SK-N-SH (cell line): ENCODE measurements at regions not wholly inside any gene's neighbourhood (a gene's known extent, or its start where the extent isn't known, plus 50 kb on each side); places are given as distances from the start of the nearest gene placed in this dataset.

Experiments
- CTCF ChIA-PET: fragments of 300-600, 350-600 bp; formaldehyde crosslinking; extraction: SDS; loops from one replicate; lab custom pipeline; 2021; lab: Yijun Ruan, JAX
- POLR2A ChIA-PET: fragments of 350-600 bp; sonication (Branson Sonifier 250); formaldehyde crosslinking; extraction: SDS; loops from one replicate; lab custom pipeline; 2020; ENCODE audit warnings: antibody characterized with exemption, inconsistent platforms; lab: Yijun Ruan, JAX
- DNase-seq: peaks from one replicate; pipeline ENCODE4 v3.0.0; 2012
- H2AFZ ChIP-seq: fragments of 200-600 bp; sonication (generic); 2 replicates; pipeline ENCODE4 v1.8.1; 2016; ENCODE audit warnings: antibody characterized with exemption, mild to moderate bottlenecking, low read depth
- H3F3A ChIP-seq: fragments of 200-600 bp; sonication (generic); replicated peaks from 2 replicates; pipeline ENCODE3; 2016; ENCODE audit warnings: antibody characterized with exemption, mild to moderate bottlenecking; ENCODE audit not compliant: insufficient read depth
- H3K27ac ChIP-seq, 2 experiments: fragments of 200-500 bp in 1 of 2; fragments of 200-600 bp in 1 of 2; sonication (Bioruptor generic) in 1 of 2; sonication (generic), shearing (Covaris generic) in 1 of 2; 2 replicates each; pipeline versions ENCODE4 v1.5.1 to v1.6.1; 2014 to 2016; ENCODE audit warnings: low read depth in 2 of 2, inconsistent platforms in 1 of 2, low read length in 1 of 2, mild to moderate bottlenecking in 1 of 2, mixed read lengths in 1 of 2
- H3K27me3 ChIP-seq: fragments of 200-600 bp; sonication (generic), shearing (Covaris generic); 2 replicates; pipeline ENCODE4 v1.6.1; 2016; ENCODE audit warnings: mixed run types; ENCODE audit not compliant: insufficient read depth
- H3K36me3 ChIP-seq, 2 experiments: fragments of 200-500 bp in 1 of 2; fragments of 200-600 bp in 1 of 2; sonication (Bioruptor generic) in 1 of 2; sonication (generic) in 1 of 2; replicated peaks in 1 of 2; 2 replicates each; pipeline versions ENCODE3 to v1.5.1; 2014 to 2016; ENCODE audit warnings: low read length in 1 of 2, mild to moderate bottlenecking in 1 of 2; ENCODE audit not compliant: insufficient read depth in 2 of 2, control insufficient read depth in 1 of 2
- H3K4me1 ChIP-seq, 2 experiments: fragments of 200-500 bp in 1 of 2; fragments of 200-600 bp in 1 of 2; sonication (Bioruptor generic) in 1 of 2; sonication (generic), shearing (Covaris generic) in 1 of 2; 2 replicates each; pipeline versions ENCODE4 v1.5.1 to v1.6.1; 2014 to 2016; ENCODE audit warnings: low read depth in 1 of 2, low read length in 1 of 2, mixed run types in 1 of 2; ENCODE audit not compliant: insufficient read depth in 2 of 2, control insufficient read depth in 1 of 2
- H3K4me2 ChIP-seq: fragments of 200-600 bp; sonication (generic), shearing (Covaris generic); 2 replicates; pipeline ENCODE4 v1.6.1; 2017; ENCODE audit warnings: mixed run types
- H3K4me3 ChIP-seq, 2 experiments: fragments of 200-500 bp in 1 of 2; fragments of 200-600 bp in 1 of 2; sonication (Bioruptor generic) in 1 of 2; sonication (generic), shearing (Covaris generic) in 1 of 2; 2 replicates each; pipeline versions ENCODE4 v1.5.1 to v1.8.1; 2014 to 2016; ENCODE audit warnings: low read depth in 2 of 2, inconsistent platforms in 1 of 2, low read length in 1 of 2, mild to moderate bottlenecking in 1 of 2, mixed read lengths in 1 of 2, moderate library complexity in 1 of 2
- H3K79me2 ChIP-seq: fragments of 200-600 bp; sonication (generic); 2 replicates; pipeline ENCODE4 v1.8.1; 2017; ENCODE audit warnings: mild to moderate bottlenecking; ENCODE audit not compliant: insufficient read depth
- H3K9ac ChIP-seq: fragments of 200-600 bp; sonication (generic); 2 replicates; pipeline ENCODE4 v1.6.1; 2017; ENCODE audit warnings: mixed run types
- H3K9me2 ChIP-seq: fragments of 200-600 bp; sonication (generic); 2 replicates; pipeline ENCODE4 v1.6.1; 2017; ENCODE audit warnings: mixed run types
- H3K9me3 ChIP-seq: fragments of 200-600 bp; sonication (generic); 2 replicates; pipeline ENCODE4 v1.6.1; 2017; ENCODE audit warnings: mixed run types, mild to moderate bottlenecking, moderate library complexity
- H4K20me1 ChIP-seq: fragments of 200-600 bp; sonication (generic); 2 replicates; pipeline ENCODE4 v1.6.1; 2017; ENCODE audit warnings: mild to moderate bottlenecking, mixed run types; ENCODE audit not compliant: insufficient read depth
- ELF1 ChIP-seq: IDR thresholded peaks from 2 replicates; pipeline ENCODE4 v1.4.0; 2012
- EZH2phosphoT487 ChIP-seq: fragments of 200-600 bp; sonication (generic); IDR thresholded peaks from 2 replicates; pipeline ENCODE4 v1.6.1; 2017; ENCODE audit warnings: low read depth, mixed run types, mild to moderate bottlenecking, antibody characterized with exemption, moderate library complexity, borderline replicate concordance
- FOSL2 ChIP-seq: IDR thresholded peaks from 2 replicates; pipeline ENCODE4 v1.4.0; 2012; ENCODE audit warnings: low read depth, mild to moderate bottlenecking, moderate library complexity, borderline replicate concordance
- FOXJ3 ChIP-seq: sonication (generic); formaldehyde crosslinking; IDR thresholded peaks from 2 replicates; pipeline ENCODE4 v1.5.1; 2020; ENCODE audit warnings: mild to moderate bottlenecking, missing genetic modification reagents
- FOXM1 ChIP-seq: IDR thresholded peaks from 2 replicates; pipeline ENCODE4 v1.4.0; 2012; ENCODE audit warnings: low read depth, mild to moderate bottlenecking
- GABPA ChIP-seq: IDR thresholded peaks from 2 replicates; pipeline ENCODE4 v1.4.0; 2012; ENCODE audit warnings: low read depth, mild to moderate bottlenecking
- GATA2 ChIP-seq: sonication (generic); formaldehyde crosslinking; IDR thresholded peaks from 2 replicates; pipeline ENCODE4 v1.5.0; 2020; ENCODE audit warnings: mild to moderate bottlenecking, missing genetic modification reagents
- JUND ChIP-seq: IDR thresholded peaks from 2 replicates; pipeline ENCODE4 v1.4.0; 2012
- MEF2A ChIP-seq: IDR thresholded peaks from 2 replicates; pipeline ENCODE4 v1.4.0; 2012; ENCODE audit warnings: low read depth, borderline replicate concordance
- MXI1 ChIP-seq: IDR thresholded peaks from 2 replicates; pipeline ENCODE4 v1.6.1; 2012; ENCODE audit warnings: mild to moderate bottlenecking, low read depth, low read length, improper control_type of control experiment
- NFIC ChIP-seq: IDR thresholded peaks from 2 replicates; pipeline ENCODE4 v1.4.0; 2012; ENCODE audit warnings: borderline replicate concordance
- RAD21 ChIP-seq: IDR thresholded peaks from 2 replicates; pipeline ENCODE4 v1.6.1; 2012; ENCODE audit warnings: mild to moderate bottlenecking, low read length
- RCOR1 ChIP-seq: fragments of 150-350 bp; IDR thresholded peaks from 2 replicates; pipeline ENCODE4 v1.6.1; 2017; ENCODE audit warnings: antibody characterized with exemption, low read length
- RFX5 ChIP-seq: IDR thresholded peaks from 2 replicates; pipeline ENCODE4 v1.6.1; 2012; ENCODE audit warnings: mild to moderate bottlenecking, improper control_type of control experiment, low read length
- RXRA ChIP-seq: IDR thresholded peaks from 2 replicates; pipeline ENCODE4 v1.4.0; 2012; ENCODE audit warnings: low read depth, mild to moderate bottlenecking, borderline replicate concordance
- SIN3A ChIP-seq: IDR thresholded peaks from 2 replicates; pipeline ENCODE4 v1.6.1; 2012; ENCODE audit warnings: low read depth, mild to moderate bottlenecking, low read length, moderate library complexity, borderline replicate concordance
- SMC3 ChIP-seq: IDR thresholded peaks from 2 replicates; pipeline ENCODE4 v1.6.1; 2012; ENCODE audit warnings: low read depth, low read length, improper control_type of control experiment
- USF1 ChIP-seq: IDR thresholded peaks from 2 replicates; pipeline ENCODE4 v1.4.0; 2012; ENCODE audit warnings: low read depth, borderline replicate concordance
- USF2 ChIP-seq: fragments of 150-350 bp; IDR thresholded peaks from 2 replicates; pipeline ENCODE4 v1.6.1; 2017; ENCODE audit warnings: antibody characterized with exemption, low read length, low read depth, borderline replicate concordance
- WGBS: methylation state at CpG from one replicate; pipeline ENCODE4 v1.1.6; 2017; ENCODE audit warnings: low lambda C conversion rate; 5-methylcytosine and 5-hydroxymethylcytosine counted together
- TF ChIP-seq, protein P1 (sequence below): IDR thresholded peaks from 2 replicates; pipeline ENCODE4 v1.6.1; 2012; ENCODE audit warnings: mild to moderate bottlenecking, low read depth, low read length, moderate library complexity
- TF ChIP-seq, protein P2 (sequence below): fragments of 200-600 bp; sonication (generic); IDR thresholded peaks from 2 replicates; pipeline ENCODE4 v1.6.1; 2017; ENCODE audit warnings: antibody characterized with exemption, mild to moderate bottlenecking, moderate library complexity
- TF ChIP-seq, protein P3 (sequence below): IDR thresholded peaks from 2 replicates; pipeline ENCODE4; 2012

DNA sequence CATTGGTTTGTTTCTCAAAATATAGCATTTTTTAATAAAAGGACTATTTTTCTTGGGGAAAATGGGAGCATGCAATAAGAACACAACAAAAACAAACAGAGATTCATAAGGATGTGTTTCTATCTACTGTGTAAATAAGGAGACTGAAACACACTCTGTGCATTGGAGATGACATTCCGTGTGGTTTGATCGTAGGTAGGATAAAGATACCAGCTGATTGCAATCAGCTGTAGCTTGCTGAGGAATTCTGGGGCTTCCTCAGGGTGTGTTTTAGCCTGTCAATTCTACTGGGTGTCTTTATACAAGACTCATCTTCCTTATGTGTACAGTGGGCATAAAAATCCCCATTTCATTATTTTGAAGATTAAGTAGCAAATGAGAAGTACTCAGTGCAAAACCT lies 591.6 kb downstream of the DSC3 start:
- Histone ChIP-seq H3K79me2 (no peaks in the 10 kb centered on the region), H3K9me2 (no peaks in the 10 kb centered on the region), H3F3A (peaks cover 5% of the 10 kb centered on the region), H3K27ac (no peak overlapping the region), H3K4me1 (no peaks in the 10 kb centered on the region), H3K4me2 (0 out of 2 replicates have a peak overlapping the region, but pooled peaks have one; percentile 2), H3K4me3 (no peak overlapping the region), H3K27me3 (no peaks in the 10 kb centered on the region), H3K9me3 (no peaks in the 10 kb centered on the region), H2AFZ (no peak overlapping the region), H4K20me1 (no peaks in the 10 kb centered on the region), H3K36me3 (no peaks in the 10 kb centered on the region), H3K9ac (no peak overlapping the region)
- ChIA-PET POLR2A (no interaction called here), CTCF (no interaction called here)
- 0% methylated on average over 2 of the region's 2 CpGs for WGBS
- no peak for DNase-seq
- TF ChIP-seq RCOR1, result no peak
- TF ChIP-seq FOXM1, result no peak
- no peak for TF ChIP-seq EZH2phosphoT487

GRCh38 chr18:30446605-30447004 lies 595.9 kb downstream of the DSC3 start:
- ChIA-PET CTCF (interaction anchor here (0.7 kb wide), 2 partner anchors 935 to 1256 kb away, joined by 3 to 4 read pairs; no protein-coding TSS in a partner anchor), POLR2A (no interaction called here)
- H3K36me3 ChIP-seq, result no peaks in the 10 kb centered on the region
- no peak overlapping the region for H3K4me2 ChIP-seq
- no peaks in the 10 kb centered on the region for H3K9me2 ChIP-seq
- H2AFZ ChIP-seq, result no peak overlapping the region
- DNase-seq, result no peak
- H4K20me1 ChIP-seq, result no peaks in the 10 kb centered on the region
- H3K9ac ChIP-seq, result no peak overlapping the region
- no peaks in the 10 kb centered on the region for H3K79me2 ChIP-seq
- WGBS, result 34% methylated on average over 6 of the region's 6 CpGs
- TF ChIP-seq RFX5 (no peak), USF1 (no peak), RAD21 (no peak), SMC3 (no peak), FOXJ3 (no peak), EZH2phosphoT487 (no peak), RXRA (no peak), MEF2A (no peak), SIN3A (no peak), GATA2 (CRISPR knock-in tag) (no peak), JUND (no peak), FOSL2 (no peak), USF2 (no peak), ELF1 (no peak), GABPA (no peak), NFIC (no peak), MXI1 (no peak)
- TF ChIP-seq, protein P1, sequence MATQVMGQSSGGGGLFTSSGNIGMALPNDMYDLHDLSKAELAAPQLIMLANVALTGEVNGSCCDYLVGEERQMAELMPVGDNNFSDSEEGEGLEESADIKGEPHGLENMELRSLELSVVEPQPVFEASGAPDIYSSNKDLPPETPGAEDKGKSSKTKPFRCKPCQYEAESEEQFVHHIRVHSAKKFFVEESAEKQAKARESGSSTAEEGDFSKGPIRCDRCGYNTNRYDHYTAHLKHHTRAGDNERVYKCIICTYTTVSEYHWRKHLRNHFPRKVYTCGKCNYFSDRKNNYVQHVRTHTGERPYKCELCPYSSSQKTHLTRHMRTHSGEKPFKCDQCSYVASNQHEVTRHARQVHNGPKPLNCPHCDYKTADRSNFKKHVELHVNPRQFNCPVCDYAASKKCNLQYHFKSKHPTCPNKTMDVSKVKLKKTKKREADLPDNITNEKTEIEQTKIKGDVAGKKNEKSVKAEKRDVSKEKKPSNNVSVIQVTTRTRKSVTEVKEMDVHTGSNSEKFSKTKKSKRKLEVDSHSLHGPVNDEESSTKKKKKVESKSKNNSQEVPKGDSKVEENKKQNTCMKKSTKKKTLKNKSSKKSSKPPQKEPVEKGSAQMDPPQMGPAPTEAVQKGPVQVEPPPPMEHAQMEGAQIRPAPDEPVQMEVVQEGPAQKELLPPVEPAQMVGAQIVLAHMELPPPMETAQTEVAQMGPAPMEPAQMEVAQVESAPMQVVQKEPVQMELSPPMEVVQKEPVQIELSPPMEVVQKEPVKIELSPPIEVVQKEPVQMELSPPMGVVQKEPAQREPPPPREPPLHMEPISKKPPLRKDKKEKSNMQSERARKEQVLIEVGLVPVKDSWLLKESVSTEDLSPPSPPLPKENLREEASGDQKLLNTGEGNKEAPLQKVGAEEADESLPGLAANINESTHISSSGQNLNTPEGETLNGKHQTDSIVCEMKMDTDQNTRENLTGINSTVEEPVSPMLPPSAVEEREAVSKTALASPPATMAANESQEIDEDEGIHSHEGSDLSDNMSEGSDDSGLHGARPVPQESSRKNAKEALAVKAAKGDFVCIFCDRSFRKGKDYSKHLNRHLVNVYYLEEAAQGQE, result no peak
- TF ChIP-seq, protein P2, sequence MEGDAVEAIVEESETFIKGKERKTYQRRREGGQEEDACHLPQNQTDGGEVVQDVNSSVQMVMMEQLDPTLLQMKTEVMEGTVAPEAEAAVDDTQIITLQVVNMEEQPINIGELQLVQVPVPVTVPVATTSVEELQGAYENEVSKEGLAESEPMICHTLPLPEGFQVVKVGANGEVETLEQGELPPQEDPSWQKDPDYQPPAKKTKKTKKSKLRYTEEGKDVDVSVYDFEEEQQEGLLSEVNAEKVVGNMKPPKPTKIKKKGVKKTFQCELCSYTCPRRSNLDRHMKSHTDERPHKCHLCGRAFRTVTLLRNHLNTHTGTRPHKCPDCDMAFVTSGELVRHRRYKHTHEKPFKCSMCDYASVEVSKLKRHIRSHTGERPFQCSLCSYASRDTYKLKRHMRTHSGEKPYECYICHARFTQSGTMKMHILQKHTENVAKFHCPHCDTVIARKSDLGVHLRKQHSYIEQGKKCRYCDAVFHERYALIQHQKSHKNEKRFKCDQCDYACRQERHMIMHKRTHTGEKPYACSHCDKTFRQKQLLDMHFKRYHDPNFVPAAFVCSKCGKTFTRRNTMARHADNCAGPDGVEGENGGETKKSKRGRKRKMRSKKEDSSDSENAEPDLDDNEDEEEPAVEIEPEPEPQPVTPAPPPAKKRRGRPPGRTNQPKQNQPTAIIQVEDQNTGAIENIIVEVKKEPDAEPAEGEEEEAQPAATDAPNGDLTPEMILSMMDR, result no peak
- TF ChIP-seq, protein P3, sequence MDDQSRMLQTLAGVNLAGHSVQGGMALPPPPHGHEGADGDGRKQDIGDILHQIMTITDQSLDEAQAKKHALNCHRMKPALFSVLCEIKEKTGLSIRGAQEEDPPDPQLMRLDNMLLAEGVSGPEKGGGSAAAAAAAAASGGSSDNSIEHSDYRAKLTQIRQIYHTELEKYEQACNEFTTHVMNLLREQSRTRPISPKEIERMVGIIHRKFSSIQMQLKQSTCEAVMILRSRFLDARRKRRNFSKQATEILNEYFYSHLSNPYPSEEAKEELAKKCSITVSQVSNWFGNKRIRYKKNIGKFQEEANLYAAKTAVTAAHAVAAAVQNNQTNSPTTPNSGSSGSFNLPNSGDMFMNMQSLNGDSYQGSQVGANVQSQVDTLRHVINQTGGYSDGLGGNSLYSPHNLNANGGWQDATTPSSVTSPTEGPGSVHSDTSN, result no peak
- H3F3A ChIP-seq, result no peaks in the 10 kb centered on the region
- no peak overlapping the region for H3K27ac ChIP-seq
- no peaks in the 10 kb centered on the region for H3K27me3 ChIP-seq
- H3K4me3 ChIP-seq, result no peak overlapping the region
- no peaks in the 10 kb centered on the region for H3K4me1 ChIP-seq
- H3K9me3 ChIP-seq, result no peaks in the 10 kb centered on the region
